ENCODE measurements at regions not wholly inside any gene's neighbourhood (a gene's known extent, or its start where the extent isn't known, plus 50 kb on each side); places are given as distances from the start of the nearest gene placed in this dataset.

DNA sequence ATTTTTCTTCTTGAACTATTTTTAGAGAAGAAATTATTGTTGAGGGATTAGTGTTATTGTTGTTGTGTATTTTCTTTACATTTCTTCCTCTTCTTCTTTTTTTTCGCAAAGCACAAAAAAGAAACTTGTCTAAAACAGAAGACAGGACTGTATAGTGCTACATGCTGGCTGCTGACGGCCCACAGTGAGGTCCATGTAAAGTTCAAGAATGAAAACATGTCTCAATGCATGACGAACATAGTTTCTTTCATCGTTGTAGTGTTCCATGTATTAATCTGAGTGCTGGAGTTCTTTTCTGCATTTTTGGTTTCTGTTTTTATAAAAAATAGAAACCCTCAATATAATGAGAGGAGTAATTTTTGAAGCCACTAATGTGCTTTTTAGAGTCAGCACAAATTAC, 462.9 kb upstream of the MARCKS start:
- DNase-seq: no peak

DNA sequence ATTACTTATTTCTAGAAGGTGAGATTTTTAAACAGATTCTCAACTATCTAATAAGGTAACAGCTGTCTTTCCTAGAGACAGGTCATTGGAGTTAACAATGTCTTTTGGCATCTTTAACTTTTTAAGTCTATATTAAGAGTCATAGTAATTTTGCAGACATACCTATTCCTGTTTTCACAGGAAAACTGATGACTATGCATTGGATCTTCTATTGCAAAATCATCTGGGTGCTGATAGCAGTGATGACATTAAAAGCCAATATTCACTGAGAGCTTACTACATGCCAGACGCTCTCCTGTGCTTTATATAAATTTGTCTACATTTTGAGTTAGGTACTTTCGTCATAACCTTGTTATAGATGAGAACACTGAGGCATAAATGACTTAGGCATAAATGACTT, 462.4 kb upstream of the MARCKS start:
- DNase-seq: no peak

GRCh38 chr6:113396730-113397129, 460.4 kb upstream of the MARCKS start:
- DNase-seq: no peak

DNA sequence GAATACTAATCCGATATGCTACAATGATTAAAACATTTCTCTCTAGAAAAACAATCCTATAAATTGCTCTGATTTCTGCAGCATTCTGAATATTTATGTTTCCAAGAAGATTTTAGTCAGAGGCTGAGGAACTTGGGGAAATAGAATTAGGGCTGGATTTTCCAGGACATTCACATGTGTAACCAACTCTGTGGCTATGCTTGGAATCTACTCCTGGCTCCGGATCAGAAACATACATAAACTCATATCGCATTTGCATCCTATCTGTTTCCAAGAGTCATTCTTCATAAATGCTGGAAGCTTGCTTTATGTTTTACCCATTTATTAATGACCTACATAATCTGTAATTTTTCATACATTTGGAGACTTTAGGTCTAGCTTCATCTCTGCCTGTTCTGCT, 459.9 kb upstream of the MARCKS start:
- DNase-seq: no peak

- DNase-seq: no peak
Measured at GRCh38 chr6:113401231-113401630, 455.9 kb upstream of the MARCKS start.

GRCh38 chr6:113402544-113402943, 454.6 kb upstream of the MARCKS start:
- no peak for DNase-seq

- no peak for DNase-seq
Measured at GRCh38 chr6:113403966-113404595, 453.1 kb upstream of the MARCKS start.

- DNase-seq: no peak
Measured at GRCh38 chr6:113405326-113406047, 451.7 kb upstream of the MARCKS start.

DNA sequence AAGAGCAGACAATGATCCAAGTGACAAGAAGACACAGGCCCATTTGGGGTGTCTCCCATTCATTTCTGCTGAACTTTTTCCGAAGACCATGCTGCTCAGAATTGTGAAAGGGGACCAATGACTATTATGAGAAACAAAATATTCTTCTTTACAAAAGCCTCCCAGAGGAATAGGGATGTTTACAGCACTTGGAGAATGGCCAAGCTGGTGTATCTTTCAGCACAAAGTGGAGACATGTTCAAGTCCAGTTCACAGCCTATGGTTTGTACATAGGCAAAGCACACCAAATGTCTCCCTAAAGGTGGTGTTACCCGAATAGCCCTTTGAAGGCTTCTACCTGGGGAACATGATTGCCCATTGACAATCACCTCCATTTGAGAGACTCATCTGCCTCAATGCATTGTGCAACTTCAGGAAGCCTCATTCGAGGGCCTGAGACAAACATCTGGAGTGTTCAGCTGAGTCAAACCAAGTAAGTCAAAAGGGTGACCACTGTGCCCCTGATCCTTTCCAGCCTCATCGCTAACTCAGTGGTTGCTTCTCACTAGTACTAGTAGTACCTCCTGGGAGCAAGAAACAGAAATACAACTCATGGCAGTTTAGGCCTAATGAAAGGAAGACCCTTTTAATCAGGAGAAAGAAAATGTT, 451.0 kb upstream of the MARCKS start:
- DNase-seq: no peak

- peak; percentile 22 to 52 (median 43) for DNase-seq
Measured at GRCh38 chr6:113411011-113411410, 446.1 kb upstream of the MARCKS start.

DNA sequence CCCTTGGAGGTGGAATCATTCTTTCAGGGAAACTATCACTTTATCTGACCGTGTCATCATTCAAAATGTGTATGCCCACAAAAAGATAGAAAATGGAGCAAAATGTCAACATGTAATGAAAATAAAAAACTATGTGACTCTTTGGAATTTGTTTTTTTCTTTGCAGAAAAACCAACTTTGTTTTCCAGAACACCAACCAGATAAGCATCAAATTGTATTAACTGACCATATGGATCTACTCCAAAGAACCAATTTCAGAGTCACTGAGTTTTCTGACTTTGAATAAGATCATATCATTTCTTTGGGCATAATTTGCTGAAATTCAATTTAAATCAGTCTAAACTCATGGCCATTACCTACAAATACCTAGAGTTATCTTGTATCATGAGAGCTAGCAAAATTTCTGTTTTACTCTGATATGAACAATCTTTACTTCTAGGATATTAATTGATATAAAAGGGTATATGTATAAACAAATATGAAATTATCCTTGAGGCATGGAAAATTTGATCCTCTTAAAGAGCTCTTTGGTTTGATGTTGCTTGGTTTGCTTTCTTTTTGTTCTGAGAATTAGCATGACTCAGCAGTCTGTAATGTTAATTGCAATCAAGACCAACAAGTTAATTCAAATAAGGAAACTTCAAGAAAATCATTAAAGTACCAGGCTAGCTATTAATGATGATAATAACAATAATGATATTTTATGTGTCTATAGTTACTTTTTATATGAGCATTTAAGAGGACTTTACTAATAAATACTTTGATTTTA, 444.4 kb upstream of the MARCKS start:
- no peak for DNase-seq

DNA sequence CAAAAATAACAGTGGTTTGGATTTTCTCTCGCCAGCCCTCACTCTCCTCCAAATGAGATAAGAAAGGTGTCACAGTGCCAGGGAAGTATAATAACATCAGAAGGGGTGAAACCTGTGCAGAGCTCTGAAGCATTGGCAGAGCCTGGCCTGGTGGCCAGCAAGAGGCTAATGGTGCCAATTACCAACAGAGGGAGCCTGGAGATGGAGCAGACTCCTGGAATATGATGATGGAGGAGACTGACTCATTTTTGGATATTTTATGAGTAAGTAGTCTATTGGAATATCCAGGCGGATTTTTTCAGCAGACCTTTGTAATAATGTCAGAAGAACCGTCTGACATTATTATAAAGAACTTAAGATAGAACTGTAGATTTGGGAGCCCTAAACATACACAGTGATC, 442.6 kb upstream of the MARCKS start:
- peak; percentile 59 to 69 (median 64) for DNase-seq

DNA sequence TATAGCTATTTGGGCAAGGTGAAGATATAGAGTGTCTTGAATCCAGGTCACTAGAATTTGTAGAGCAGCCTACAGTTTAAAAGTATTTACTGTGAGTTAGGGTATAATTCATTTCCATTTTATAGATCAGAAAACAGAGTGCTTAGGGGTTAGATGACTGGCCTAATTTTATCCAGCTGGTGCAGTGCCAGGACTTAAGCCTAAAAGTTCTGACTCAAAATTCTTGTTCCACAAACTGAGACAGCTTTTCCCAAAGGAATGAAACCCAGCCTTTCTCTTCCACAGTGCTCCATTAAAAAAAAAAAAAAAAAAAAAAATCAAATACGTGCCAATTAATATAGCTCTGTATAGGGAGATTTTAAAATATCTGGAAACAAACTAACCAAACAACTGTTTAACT, 441.0 kb upstream of the MARCKS start:
- DNase-seq: no peak

- DNase-seq: no peak
Measured at GRCh38 chr6:113420290-113420689, 436.9 kb upstream of the MARCKS start.

- no peak for DNase-seq
Measured at GRCh38 chr6:113421997-113422396, 435.1 kb upstream of the MARCKS start.

- DNase-seq: no peak
Measured at GRCh38 chr6:113423956-113424355, 433.2 kb upstream of the MARCKS start.

GRCh38 chr6:113425977-113426660, 431.0 kb upstream of the MARCKS start:
- no peak for DNase-seq

DNA sequence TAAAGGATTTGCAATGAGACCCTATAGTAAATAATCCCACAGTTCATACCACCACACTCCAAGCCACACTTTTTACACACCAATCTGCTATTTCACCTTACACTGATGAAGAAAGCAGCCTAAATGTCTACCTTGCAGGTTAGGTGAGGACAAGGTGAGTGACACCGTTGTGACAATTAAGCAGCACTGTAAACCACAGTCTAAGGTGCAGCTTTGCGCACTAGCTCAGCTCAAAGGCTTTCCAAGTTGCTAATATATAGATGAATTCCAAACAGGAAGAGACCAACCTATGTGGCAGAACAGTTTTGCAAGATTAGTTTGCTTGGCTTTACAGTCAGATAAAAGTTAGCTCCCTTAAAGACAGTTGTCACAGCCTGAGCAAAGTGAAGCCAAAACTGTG, 429.5 kb upstream of the MARCKS start:
- DNase-seq: no peak

GRCh38 chr6:113428702-113429101, 428.4 kb upstream of the MARCKS start:
- no peak for DNase-seq

GRCh38 chr6:113432521-113433334, 424.4 kb upstream of the MARCKS start:
- DNase-seq: peak in 2 of 3 donors; percentile 44 to 48

DNA sequence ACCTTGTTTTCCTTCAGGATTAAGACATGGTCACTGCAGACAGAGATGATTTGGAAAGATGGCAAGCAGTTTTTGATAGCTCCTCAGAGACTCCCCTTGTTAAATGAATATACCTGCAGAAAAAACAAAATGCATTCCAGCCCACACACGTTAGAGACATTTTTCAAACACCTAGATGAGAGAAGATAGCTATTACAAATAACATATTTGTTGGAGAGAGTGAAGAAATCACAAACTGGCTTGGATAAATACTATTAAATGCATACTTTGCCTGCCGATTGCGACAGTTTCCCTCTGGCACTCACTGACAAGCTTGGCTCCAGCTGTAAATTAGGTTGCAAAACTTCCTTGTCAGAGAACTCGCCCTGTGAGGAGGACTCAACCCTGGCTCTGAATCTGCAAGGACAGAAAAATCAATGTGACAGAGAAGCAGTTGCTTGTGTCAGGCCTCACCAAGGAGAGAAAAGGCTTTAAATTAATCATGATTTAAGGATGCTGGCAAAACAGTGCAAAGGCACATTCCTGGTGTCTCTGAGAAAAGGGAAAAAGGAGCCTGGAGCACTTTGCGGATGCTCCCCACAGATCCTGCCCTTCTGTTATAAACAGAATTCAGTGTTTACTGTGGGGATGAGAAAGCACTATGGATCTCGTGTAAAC, 423.7 kb upstream of the MARCKS start:
- peak; percentile 61 to 68 (median 63) for DNase-seq
